Mesenchymal stem cell (in vitro differentiated cells and primary cell): ENCODE measurements at regions not wholly inside any gene's neighbourhood (a gene's known extent, or its start where the extent isn't known, plus 50 kb on each side); places are given as distances from the start of the nearest gene placed in this dataset.

Experiments
- DNase-seq: peaks from one replicate; pipeline ENCODE4 v3.0.0-alpha.2; 2013
- H2AFZ ChIP-seq: one replicate; pipeline ENCODE4 v1.6.1; 2013; ENCODE audit warnings: low read depth, mild to moderate bottlenecking, control low read depth, inconsistent platforms, low read length, moderate library complexity
- H2AK5ac ChIP-seq: 2 replicates; pipeline ENCODE4 v1.6.1; 2013; ENCODE audit warnings: low read length, moderate library complexity, mild to moderate bottlenecking, inconsistent platforms; ENCODE audit not compliant: severe bottlenecking
- H2BK120ac ChIP-seq: one replicate; pipeline ENCODE4 v1.6.1; 2013; ENCODE audit warnings: low read depth, mild to moderate bottlenecking, inconsistent platforms, low read length, moderate library complexity
- H2BK12ac ChIP-seq, 2 experiments: one replicate each; pipeline ENCODE4 v1.6.1; 2013; ENCODE audit warnings: inconsistent platforms in 2 of 2, low read length in 2 of 2, mild to moderate bottlenecking in 2 of 2, moderate library complexity in 2 of 2, control low read depth in 1 of 2
- H2BK15ac ChIP-seq: one replicate; pipeline ENCODE4 v1.6.1; 2013; ENCODE audit warnings: mild to moderate bottlenecking, low read depth, inconsistent platforms; ENCODE audit not compliant: poor library complexity, severe bottlenecking
- H2BK5ac ChIP-seq: 2 replicates; pipeline ENCODE4 v1.6.1; 2013; ENCODE audit warnings: low read depth, mild to moderate bottlenecking, low read length, control low read depth, inconsistent platforms; ENCODE audit not compliant: poor library complexity, severe bottlenecking
- H3K14ac ChIP-seq, 2 experiments: one replicate each; pipeline ENCODE4 v1.6.1; 2013; ENCODE audit warnings: inconsistent platforms in 2 of 2, low read length in 2 of 2, control low read depth in 1 of 2, mild to moderate bottlenecking in 1 of 2, moderate library complexity in 1 of 2
- H3K18ac ChIP-seq, 2 experiments: one replicate each; pipeline ENCODE4 v1.6.1; 2013; ENCODE audit warnings: inconsistent platforms in 2 of 2, low read length in 2 of 2, control low read depth in 1 of 2, low read depth in 1 of 2, mild to moderate bottlenecking in 1 of 2
- H3K23ac ChIP-seq, 2 experiments: one replicate each; pipeline ENCODE4 v1.6.1; 2013; ENCODE audit warnings: inconsistent platforms in 2 of 2, low read length in 2 of 2, mild to moderate bottlenecking in 2 of 2, moderate library complexity in 2 of 2, control low read depth in 1 of 2
- H3K27ac ChIP-seq: 2 replicates; pipeline ENCODE4 v1.5.1; 2013; ENCODE audit warnings: mild to moderate bottlenecking, moderate library complexity, low read length, control low read depth, inconsistent platforms; ENCODE audit not compliant: poor library complexity, severe bottlenecking
- H3K27me3 ChIP-seq, 2 experiments: 2 replicates each; pipeline versions ENCODE4 v1.6.1 to v1.7.0; 2013; ENCODE audit warnings: low read length in 2 of 2, mild to moderate bottlenecking in 2 of 2, moderate library complexity in 2 of 2, control low read depth in 1 of 2, inconsistent platforms in 1 of 2; ENCODE audit not compliant: control insufficient read depth in 1 of 2, insufficient read depth in 1 of 2
- H3K36me3 ChIP-seq, 2 experiments: 2 replicates each; pipeline versions ENCODE4 v1.6.1 to v1.7.0; 2013; ENCODE audit warnings: low read length in 2 of 2, control low read depth in 1 of 2, inconsistent platforms in 1 of 2, low read depth in 1 of 2, mild to moderate bottlenecking in 1 of 2; ENCODE audit not compliant: insufficient read depth in 2 of 2, control insufficient read depth in 1 of 2
- H3K4ac ChIP-seq, 2 experiments: one replicate each; pipeline ENCODE4 v1.6.1; 2013; ENCODE audit warnings: inconsistent platforms in 2 of 2, low read length in 2 of 2, mild to moderate bottlenecking in 2 of 2, moderate library complexity in 2 of 2, control low read depth in 1 of 2, low read depth in 1 of 2
- H3K4me1 ChIP-seq: 2 replicates; pipeline ENCODE4 v1.6.1; 2013; ENCODE audit warnings: low read depth, low read length, control low read depth; ENCODE audit not compliant: control insufficient read depth, insufficient read depth
- H3K4me2 ChIP-seq: 2 replicates; pipeline ENCODE4 v1.6.1; 2013; ENCODE audit warnings: low read length, mild to moderate bottlenecking, inconsistent platforms; ENCODE audit not compliant: poor library complexity, severe bottlenecking
- H3K4me3 ChIP-seq, 2 experiments: 2 replicates each; pipeline versions ENCODE4 v1.5.1 to v1.7.0; 2013; ENCODE audit warnings: low read length in 2 of 2, mild to moderate bottlenecking in 2 of 2, control low read depth in 1 of 2, low read depth in 1 of 2; ENCODE audit not compliant: insufficient read depth in 1 of 2
- H3K79me1 ChIP-seq: replicated peaks from 2 replicates; pipeline ENCODE4 v1.6.1; 2013; ENCODE audit warnings: mild to moderate bottlenecking, control low read depth, low read length, inconsistent platforms; ENCODE audit not compliant: poor library complexity, severe bottlenecking
- H3K9ac ChIP-seq: 2 replicates; pipeline ENCODE4 v1.7.0; 2013; ENCODE audit warnings: mild to moderate bottlenecking, low read length, moderate library complexity
- H3K9me3 ChIP-seq: 2 replicates; pipeline ENCODE4 v1.7.0; 2013; ENCODE audit warnings: mild to moderate bottlenecking, low read length; ENCODE audit not compliant: control insufficient read depth
- H4K8ac ChIP-seq: one replicate; pipeline ENCODE4 v1.6.1; 2013; ENCODE audit warnings: inconsistent platforms, mild to moderate bottlenecking, low read length, moderate library complexity
- H4K91ac ChIP-seq: one replicate; pipeline ENCODE4 v1.6.1; 2013; ENCODE audit warnings: mild to moderate bottlenecking, low read length, inconsistent platforms
- WGBS: methylation state at CpG from one replicate; pipeline ENCODE4 v1.1.7; 2013; ENCODE audit warnings: mixed read lengths; 5-methylcytosine and 5-hydroxymethylcytosine counted together

- Histone ChIP-seq H2BK15ac (no peak overlapping the region), H3K4ac (no peak overlapping the region), H3K23ac (no peak overlapping the region), H2AK5ac (no peak overlapping the region), H3K79me1 (no peaks in the 10 kb centered on the region), H2AFZ (no peak overlapping the region), H3K14ac (no peak overlapping the region), H2BK5ac (no peak overlapping the region), H4K8ac (no peak overlapping the region), H3K27ac (no peak overlapping the region), H3K9me3 (no peaks in the 10 kb centered on the region), H3K27me3 (peaks cover 6 to 38% of the 10 kb centered on the region in 2 experiments), H2BK12ac (no peak overlapping the region), H3K4me1 (no peaks in the 10 kb centered on the region), H3K36me3 (no peaks in the 10 kb centered on the region), H2BK120ac (no peak overlapping the region), H3K4me2 (no peak overlapping the region), H3K9ac (no peak overlapping the region), H3K4me3 (no peak overlapping the region), H4K91ac (no peak overlapping the region), H3K18ac (no peak overlapping the region)
- DNase-seq = no peak
- WGBS = 90% methylated on average over 8 of the region's 8 CpGs
Observed at GRCh38 chr6:40695750-40696415, 108.7 kb upstream of the LRFN2 start.

GRCh38 chr6:40695114-40695513, 108.0 kb upstream of the LRFN2 start:
- no peak for DNase-seq
- Histone ChIP-seq H3K27me3 (peaks cover 9 to 36% of the 10 kb centered on the region in 2 experiments), H2BK120ac (no peak overlapping the region), H3K79me1 (no peaks in the 10 kb centered on the region), H3K4me3 (no peak overlapping the region), H3K18ac (no peak overlapping the region), H3K36me3 (no peaks in the 10 kb centered on the region), H3K23ac (no peak overlapping the region), H2AFZ (no peak overlapping the region), H3K4me1 (no peaks in the 10 kb centered on the region), H2BK15ac (no peak overlapping the region), H2BK12ac (no peak overlapping the region), H2BK5ac (no peak overlapping the region), H3K14ac (no peak overlapping the region), H4K8ac (no peak overlapping the region), H3K4me2 (no peak overlapping the region), H2AK5ac (no peak overlapping the region), H3K4ac (no peak overlapping the region), H3K27ac (no peak overlapping the region), H3K9me3 (no peaks in the 10 kb centered on the region), H4K91ac (no peak overlapping the region), H3K9ac (no peak overlapping the region)
- 52% methylated on average over 1 of the region's 2 CpGs for WGBS

GRCh38 chr6:40693768-40694167, 106.6 kb upstream of the LRFN2 start:
- H3K4me1 ChIP-seq = no peaks in the 10 kb centered on the region
- H2AK5ac ChIP-seq = no peak overlapping the region
- H2BK5ac ChIP-seq = no peak overlapping the region
- H3K4me3 ChIP-seq = no peak overlapping the region
- H3K27me3 ChIP-seq = peaks cover 10 to 31% of the 10 kb centered on the region in 2 experiments
- H3K27ac ChIP-seq = no peak overlapping the region
- H2BK12ac ChIP-seq = no peak overlapping the region
- H3K36me3 ChIP-seq = no peaks in the 10 kb centered on the region
- no peak overlapping the region for H3K18ac ChIP-seq
- H4K8ac ChIP-seq = no peak overlapping the region
- no peak overlapping the region for H3K14ac ChIP-seq
- no peak overlapping the region for H3K23ac ChIP-seq
- H3K4me2 ChIP-seq = no peak overlapping the region
- H4K91ac ChIP-seq = no peak overlapping the region
- no peaks in the 10 kb centered on the region for H3K79me1 ChIP-seq
- H2BK120ac ChIP-seq = no peak overlapping the region
- no peak for DNase-seq
- 93% methylated on average over 2 of the region's 3 CpGs for WGBS
- no peak overlapping the region for H3K4ac ChIP-seq
- H3K9ac ChIP-seq = no peak overlapping the region
- no peak overlapping the region for H2AFZ ChIP-seq
- no peaks in the 10 kb centered on the region for H3K9me3 ChIP-seq
- H2BK15ac ChIP-seq = peak overlapping the region; percentile 52

- H2BK15ac ChIP-seq = no peak overlapping the region
- DNase-seq = no peak
- H2BK12ac ChIP-seq = no peak overlapping the region
- WGBS = 70% methylated on average over 2 of the region's 2 CpGs
- H3K14ac ChIP-seq = no peak overlapping the region
- no peak overlapping the region for H3K23ac ChIP-seq
- no peak overlapping the region for H3K4me3 ChIP-seq
- peaks cover 13 to 37% of the 10 kb centered on the region in 2 experiments for H3K27me3 ChIP-seq
- H3K4me1 ChIP-seq = no peaks in the 10 kb centered on the region
- H3K79me1 ChIP-seq = no peaks in the 10 kb centered on the region
- no peak overlapping the region for H2AK5ac ChIP-seq
- H3K18ac ChIP-seq = no peak overlapping the region
- no peak overlapping the region for H3K4ac ChIP-seq
- no peak overlapping the region for H3K27ac ChIP-seq
- no peak overlapping the region for H2AFZ ChIP-seq
- H2BK5ac ChIP-seq = no peak overlapping the region
- no peak overlapping the region for H4K8ac ChIP-seq
- H4K91ac ChIP-seq = no peak overlapping the region
- no peak overlapping the region for H2BK120ac ChIP-seq
- H3K9me3 ChIP-seq = no peaks in the 10 kb centered on the region
- no peak overlapping the region for H3K9ac ChIP-seq
- no peak overlapping the region for H3K4me2 ChIP-seq
- H3K36me3 ChIP-seq = no peaks in the 10 kb centered on the region
Observed at GRCh38 chr6:40692337-40692736, 105.2 kb upstream of the LRFN2 start.
